Inflammatory macrophage (primary cell): ENCODE measurements at regions not wholly inside any gene's neighbourhood (a gene's known extent, or its start where the extent isn't known, plus 50 kb on each side); places are given as distances from the start of the nearest gene placed in this dataset.
"Not testable (repeated sequence)": the region's sequence is repeated elsewhere in the genome, so short reads cannot be mapped to it uniquely, and the experiment has no call there.

Experiments used
- DNase-seq, 2 donors: peaks; one replicate each; pipeline ENCODE4 v3.0.0-alpha.2; 2020 to 2022

DNA sequence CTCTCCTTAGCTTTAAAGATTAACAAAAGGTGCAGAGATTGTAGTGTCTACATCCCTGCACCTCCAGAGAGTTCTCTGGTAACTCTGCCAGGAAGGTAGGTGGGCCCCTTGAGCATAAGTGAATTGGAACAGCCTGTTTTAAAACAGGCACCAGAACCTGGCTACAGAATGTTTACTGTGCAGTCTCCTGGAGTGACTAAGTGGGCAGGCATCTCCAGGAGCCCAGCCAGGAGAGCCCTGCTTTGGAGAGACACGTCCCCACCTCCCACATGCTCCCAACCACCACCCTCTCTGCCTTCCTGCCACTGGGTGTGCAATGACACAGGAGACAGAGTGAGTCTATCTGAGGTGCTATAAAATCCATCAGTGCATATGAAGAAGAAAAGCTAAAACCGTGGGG, 110.3 kb upstream of the EYA4 start:
- no peak for DNase-seq

DNA sequence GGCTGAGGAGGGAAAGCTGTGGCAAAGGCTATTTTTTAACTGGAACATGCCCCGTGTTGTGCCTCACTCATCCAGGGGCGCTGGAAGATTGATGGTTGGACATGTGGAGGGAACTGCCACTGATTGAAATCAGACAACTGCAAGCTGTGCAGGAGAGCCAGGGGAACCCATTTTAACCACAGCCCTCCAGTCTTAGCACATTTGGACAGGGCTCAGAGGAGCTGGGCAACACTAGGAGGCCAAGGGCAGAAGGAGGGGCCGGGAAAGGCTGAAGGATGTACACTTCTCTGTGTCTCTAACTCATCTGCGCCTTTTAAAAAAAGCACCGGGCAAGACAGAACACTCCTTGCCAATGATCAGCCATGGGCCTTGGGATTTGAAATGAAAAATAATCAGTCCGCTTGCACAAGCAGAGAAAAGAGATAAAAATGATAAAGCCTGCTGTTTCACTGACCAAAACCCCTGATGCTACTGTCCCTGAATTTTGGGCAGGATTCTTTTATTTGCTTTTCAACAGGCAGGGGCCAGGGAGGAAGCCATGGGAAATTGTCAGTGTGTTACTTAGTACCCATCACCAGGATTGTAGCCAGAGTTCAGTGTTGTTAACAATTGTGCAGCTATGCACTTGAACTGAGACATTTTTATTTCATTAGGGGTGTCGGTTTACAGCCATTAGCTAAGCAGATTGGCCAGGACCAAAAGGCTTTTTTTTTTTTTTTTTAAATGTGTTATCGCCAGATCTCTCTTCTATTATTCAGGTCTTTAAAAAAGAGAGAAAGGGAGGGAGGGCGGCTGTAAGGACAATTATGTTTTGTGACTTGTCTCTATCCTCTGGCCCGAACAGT, 109.3 kb upstream of the EYA4 start:
- no peak for DNase-seq

DNA sequence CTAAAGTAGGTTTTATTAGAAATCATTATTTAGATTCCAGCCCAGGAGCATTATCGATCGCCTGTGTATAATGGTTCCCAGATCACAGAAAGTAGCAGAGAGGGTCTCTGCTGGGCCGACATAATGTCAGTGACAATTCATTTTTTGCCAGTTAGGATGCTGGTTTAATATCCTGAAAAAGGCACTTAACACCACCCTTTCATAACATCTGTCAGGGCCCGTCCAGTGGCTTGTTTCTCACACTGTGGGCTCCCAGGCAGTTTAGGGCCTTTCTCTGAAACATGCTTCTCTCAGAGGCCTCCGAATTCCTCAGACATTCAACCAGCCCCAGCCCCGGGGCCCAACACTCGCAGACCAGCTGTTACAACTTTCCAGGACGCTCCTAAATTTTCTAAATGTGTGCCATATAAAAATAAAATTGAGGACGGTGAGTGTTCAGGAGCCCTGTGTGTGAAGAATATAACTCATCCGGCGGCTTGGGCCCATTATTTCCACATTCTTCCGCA, 108.6 kb upstream of the EYA4 start:
- no peak for DNase-seq

- no peak for DNase-seq
Observed at GRCh38 chr6:133136177-133136880, 104.8 kb upstream of the EYA4 start.

- not testable (repeated sequence) for DNase-seq
Observed at GRCh38 chr6:133147470-133148184, 93.5 kb upstream of the EYA4 start.

DNA sequence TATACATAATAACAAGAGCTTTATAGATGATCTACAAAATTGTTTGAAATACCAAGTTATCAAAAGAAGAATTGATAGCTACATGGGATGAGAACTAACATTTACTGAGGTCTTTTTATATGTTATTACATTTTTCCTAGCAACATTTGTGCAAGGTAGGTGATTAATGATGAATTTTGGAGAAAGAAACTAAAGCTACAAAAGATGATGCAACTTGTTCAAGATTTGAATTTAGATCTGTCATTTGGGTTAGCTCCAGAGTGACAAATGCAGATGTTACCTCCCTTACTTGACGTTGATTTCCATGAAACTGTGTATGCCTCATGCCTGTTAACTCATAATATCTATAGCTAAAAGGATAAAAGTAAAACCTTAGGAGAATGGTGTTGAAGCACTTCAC, 84.5 kb upstream of the EYA4 start:
- no peak for DNase-seq

- DNase-seq: no peak
Observed at GRCh38 chr6:133157995-133158394, 83.2 kb upstream of the EYA4 start.

DNA sequence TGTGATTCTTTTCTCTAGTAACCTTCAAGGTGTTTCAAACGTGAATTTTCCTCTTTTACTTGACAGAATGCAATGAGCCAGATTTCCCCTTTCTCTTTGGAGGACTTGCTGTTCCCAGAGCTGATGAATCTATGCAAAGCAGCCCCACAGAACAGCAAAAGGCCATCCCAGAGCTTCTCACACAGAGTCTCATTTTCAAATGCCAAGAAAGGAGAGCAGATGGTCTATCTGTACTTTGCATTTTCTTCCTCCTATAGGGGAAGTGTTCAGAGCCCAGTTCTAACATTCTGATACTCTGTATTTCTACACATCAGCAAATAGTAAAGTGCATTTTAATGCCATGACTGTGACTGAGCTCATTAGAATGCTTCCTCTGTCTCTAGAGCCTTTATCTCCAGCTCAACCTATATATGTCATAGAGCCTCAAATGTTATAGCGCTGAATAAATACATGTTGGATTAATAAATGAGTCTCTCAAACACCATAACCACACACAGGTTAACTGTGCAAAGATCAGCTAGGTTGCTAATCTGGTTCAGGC, 81.8 kb upstream of the EYA4 start:
- no peak for DNase-seq

DNA sequence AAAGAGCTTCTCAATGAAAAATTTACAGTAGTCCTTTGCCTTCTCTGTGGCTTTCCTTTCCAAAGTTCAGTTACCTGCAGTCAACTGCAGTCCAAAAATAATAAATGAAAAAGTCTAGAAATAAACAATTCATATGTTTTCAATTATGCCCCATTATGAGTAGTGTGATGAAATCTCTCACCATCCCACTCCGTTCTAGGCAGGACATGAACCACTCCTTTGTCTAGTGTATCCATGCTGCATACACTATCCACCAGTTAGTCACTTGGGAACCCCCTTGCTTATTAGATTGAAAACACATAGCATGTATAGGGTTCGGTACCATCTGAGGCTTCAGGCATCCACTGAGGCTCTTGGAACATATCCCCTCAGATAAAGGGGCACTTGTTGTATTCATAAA, 80.6 kb upstream of the EYA4 start:
- no peak for DNase-seq

DNA sequence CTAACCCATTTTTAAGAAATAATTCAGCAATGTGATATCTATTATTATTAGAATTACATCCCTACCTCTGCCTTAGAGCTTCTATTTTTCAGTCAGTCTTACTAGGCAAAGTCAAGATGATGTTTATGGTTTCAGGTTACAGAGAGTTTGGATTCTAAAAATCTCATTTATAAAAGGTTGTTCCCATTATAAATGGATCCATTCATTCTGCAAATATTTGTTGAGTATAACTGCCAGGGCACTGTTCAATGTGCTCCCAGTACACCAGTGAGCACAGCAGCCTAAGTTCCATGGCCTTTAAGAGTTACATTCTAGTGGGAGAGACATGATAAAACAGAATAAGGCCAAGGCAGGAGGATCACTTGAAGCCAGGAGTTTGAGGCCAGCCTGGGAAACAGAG, 75.9 kb upstream of the EYA4 start:
- no peak for DNase-seq

DNA sequence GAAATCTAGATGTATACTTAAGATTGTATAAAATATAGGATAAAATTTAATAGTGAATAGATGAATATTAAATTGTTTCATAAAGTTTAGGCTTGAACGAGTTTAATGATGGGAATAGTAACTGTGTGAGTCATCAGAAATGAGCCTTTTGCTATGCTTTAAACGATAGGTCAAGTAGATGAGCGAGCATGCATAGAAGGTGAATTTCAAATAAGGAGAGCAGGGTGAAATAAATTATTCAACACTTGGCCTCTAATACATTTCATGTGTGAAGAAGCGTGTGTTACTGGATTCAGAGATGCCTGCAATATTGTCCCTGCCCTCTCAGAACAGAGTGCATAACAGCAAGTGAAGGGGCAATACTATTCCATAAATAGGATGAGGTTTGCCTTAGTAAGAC, 74.4 kb upstream of the EYA4 start:
- DNase-seq: no peak

DNA sequence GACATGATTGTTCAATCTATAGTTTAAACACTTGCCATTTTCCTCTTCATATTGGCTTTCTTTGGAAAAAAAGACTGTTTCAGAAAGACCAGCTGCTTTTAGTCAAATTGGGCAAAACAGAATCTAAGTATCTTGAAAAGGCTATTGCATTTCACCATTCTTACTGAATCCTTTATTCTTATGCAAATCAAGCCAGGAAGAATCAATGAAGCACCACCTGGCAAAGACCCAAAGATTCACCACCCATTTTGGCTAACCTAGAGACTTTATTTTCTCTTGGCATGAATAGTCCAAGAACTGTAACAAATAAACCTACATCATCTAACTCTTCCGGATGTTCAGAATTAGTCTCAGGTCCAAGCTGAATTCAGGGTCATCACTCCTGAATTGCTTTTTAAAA, 71.3 kb upstream of the EYA4 start:
- no peak for DNase-seq

DNA sequence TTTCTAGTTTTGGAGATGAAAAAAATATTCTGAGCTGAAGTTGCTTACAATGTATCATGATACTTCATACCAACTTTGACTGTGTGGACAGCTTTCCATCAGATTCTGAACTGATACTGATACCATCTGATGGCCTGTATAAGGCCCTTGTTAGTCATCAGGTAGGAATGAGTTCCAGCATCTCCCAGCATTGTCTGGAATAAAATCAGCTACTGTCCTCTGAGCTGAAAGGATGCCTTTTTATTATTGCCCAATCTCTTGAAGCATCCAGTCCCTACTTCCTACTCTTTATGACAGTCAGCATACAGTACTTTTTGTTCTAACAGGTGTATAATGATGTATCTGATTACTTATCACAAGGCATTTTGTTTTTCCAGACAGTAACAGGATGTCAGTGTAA, 70.6 kb upstream of the EYA4 start:
- no peak for DNase-seq

GRCh38 chr6:133171989-133172604, 69.1 kb upstream of the EYA4 start:
- no peak for DNase-seq

DNA sequence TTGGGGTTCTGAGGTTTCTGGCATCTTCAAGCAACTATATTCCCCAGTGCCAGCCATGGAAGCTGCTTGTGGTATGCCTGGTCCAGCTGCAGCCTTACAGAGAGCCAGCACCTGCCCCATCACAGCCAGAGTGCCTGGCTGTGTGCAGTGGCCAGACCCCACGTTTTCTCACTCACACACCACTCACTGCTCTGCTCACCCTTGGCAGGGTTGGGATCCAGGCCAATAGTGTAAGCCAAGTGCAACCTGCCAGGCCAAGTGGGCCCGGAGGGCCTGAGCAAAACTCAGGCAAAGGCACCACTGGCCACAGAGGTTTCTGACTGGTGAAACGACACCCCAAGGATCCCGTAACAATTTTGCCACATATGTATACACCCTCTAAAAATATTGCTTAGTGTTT, 67.9 kb upstream of the EYA4 start:
- DNase-seq: no peak

DNA sequence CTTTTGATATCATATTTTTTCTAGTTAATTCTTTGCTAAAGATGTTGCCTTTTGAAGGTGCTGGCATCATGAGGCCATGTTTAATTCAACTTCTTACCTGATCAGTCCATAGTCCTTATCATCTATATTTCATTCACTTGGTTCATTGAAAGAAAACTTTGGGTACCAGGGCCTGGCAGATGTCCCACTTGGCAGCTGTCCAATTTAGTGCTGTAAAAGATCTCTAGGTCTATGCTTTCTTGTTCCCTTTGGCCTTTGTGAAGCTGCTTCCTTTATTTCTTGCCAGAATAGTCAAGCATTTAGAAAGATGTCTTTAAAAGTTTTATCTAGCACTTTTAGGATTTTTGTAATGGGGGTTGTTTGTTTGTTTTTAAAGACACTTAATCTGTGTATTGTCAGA, 61.7 kb upstream of the EYA4 start:
- no peak for DNase-seq

GRCh38 chr6:133183691-133184090, 57.5 kb upstream of the EYA4 start:
- DNase-seq: no peak

DNA sequence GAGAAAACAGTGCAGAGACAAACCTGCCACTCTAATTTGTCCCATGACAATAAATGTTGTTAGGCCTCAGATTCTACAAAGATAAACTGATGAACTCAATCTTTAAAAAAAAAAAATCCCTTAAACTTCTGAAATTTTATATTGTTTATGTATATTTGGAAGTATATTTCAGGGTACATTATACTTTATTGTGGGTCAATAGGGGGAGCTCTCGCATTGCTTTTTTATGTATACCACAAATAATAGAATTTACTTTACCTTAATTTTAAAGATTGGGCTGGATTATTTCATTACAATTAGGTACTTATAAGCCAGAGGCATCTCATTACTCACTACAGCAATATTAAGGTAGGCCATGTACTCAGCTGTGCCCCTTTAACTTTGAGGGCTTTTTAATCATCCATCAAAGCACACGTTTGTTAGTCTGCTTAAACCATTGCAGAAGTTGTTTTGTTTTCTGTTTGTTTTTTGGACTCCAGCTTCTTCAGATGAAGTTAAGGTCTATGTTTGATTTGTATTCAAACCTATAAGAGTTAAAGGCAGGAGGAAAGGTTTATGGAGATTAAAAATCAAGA, 56.3 kb upstream of the EYA4 start:
- no peak for DNase-seq

DNA sequence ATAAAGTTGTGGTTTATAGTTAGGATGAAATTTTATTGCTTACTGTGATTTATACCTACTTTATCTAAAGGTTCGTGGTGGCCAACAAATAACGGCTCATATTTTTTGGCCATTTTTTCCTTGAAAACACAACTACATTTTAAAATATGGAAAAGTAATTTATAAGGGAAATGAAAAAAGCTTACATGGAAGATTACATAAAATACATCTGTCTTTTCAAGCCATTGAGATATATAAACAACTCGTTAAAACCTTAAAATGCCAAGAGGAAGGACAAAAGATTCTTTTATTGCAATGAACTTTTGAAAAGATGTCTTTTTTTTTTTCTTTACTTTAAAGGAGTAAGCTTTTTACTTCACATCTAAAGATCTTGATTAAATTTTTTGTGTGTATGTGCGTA, 55.4 kb upstream of the EYA4 start:
- DNase-seq: no peak

DNA sequence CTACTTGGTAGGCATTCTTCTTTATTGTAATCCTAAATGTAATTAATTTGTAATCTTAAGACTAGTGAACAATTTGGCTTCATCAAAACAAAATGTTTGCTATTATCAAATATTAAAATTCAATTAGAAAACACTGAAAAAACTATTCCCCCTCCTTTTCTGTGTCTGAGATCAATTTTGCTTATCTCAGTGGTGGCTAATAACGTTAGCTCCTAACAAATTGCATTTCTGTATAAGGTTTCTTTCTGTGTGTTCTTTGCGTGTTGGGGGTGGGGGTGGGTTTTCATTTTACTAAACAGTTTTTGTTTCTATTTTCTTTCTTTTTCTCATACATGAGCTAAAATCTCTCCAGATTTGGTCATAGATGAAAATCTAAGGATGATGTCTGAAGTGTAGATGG, 54.0 kb upstream of the EYA4 start:
- no peak for DNase-seq

GRCh38 chr6:133187657-133188453, 53.3 kb upstream of the EYA4 start:
- no peak for DNase-seq

DNA sequence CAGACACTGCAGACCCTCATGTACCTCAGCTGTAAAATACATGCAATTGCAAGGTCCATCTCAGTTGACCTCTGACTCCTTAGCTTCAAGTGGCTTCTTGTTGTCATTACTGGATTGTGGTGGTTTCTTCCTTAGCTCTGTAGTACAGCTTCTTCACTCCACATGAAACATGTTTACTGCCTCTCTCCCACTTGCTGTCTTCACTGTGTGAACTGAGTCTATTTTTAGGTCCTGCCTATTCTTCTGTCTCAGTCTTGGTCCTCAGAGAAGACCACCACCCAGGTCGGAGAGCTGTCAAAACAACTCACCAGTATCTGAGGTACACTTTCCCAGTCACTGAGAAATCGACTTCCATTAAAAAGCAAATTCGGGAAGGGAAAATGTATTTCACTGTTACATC, 50.2 kb upstream of the EYA4 start:
- no peak for DNase-seq
